ENCODE measurements at regions not wholly inside any gene's neighbourhood (a gene's known extent, or its start where the extent isn't known, plus 50 kb on each side); places are given as distances from the start of the nearest gene placed in this dataset.
"Not testable (repeated sequence)": the region's sequence is repeated elsewhere in the genome, so short reads cannot be mapped to it uniquely, and the experiment has no call there.

DNA sequence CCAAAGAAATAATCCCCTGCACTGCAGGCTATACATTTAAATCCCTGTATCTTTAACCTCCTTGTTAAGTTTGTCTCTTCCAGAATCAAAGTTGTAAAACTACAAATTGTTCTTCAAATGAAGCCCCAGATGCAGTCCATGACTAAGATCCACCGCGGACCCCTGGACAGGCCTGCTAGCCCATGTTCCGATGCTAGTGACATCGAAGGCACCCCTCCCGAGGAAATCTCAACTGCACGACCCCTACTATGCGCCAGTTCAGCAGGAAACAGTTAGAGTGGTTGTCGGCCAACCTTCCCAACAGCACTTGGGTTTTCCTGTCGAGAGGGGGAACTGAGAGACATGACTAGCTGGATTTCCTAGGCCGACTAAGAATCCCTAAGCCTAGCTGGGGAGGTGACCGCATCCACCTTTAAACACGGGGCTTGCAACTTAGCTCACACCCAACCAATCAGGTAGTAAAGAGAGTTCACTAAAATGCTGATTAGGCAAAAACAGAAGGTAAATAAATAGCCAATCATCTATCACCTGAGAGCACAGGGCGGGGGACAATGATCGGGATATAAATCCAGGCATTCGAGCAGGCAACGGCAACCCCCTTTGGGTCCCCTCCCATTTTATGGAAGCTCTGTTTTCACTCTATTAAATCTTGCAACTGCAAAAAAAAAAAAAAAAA lies 523.9 kb downstream of the REEP3 start:
- TF ChIP-seq, protein P1, sequence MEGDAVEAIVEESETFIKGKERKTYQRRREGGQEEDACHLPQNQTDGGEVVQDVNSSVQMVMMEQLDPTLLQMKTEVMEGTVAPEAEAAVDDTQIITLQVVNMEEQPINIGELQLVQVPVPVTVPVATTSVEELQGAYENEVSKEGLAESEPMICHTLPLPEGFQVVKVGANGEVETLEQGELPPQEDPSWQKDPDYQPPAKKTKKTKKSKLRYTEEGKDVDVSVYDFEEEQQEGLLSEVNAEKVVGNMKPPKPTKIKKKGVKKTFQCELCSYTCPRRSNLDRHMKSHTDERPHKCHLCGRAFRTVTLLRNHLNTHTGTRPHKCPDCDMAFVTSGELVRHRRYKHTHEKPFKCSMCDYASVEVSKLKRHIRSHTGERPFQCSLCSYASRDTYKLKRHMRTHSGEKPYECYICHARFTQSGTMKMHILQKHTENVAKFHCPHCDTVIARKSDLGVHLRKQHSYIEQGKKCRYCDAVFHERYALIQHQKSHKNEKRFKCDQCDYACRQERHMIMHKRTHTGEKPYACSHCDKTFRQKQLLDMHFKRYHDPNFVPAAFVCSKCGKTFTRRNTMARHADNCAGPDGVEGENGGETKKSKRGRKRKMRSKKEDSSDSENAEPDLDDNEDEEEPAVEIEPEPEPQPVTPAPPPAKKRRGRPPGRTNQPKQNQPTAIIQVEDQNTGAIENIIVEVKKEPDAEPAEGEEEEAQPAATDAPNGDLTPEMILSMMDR (IDR thresholded peaks at IDR 0.05): not testable (repeated sequence)
- TF ChIP-seq EZH2 (IDR thresholded peaks at IDR 0.05; ENCODE audit: borderline replicate concordance, insufficient read depth, low read depth, low read length, poor library complexity, severe bottlenecking): not testable (repeated sequence)

Measured in B cell (primary cell).